ENCODE measurements at regions not wholly inside any gene's neighbourhood (a gene's known extent, or its start where the extent isn't known, plus 50 kb on each side); places are given as distances from the start of the nearest gene placed in this dataset.

DNA sequence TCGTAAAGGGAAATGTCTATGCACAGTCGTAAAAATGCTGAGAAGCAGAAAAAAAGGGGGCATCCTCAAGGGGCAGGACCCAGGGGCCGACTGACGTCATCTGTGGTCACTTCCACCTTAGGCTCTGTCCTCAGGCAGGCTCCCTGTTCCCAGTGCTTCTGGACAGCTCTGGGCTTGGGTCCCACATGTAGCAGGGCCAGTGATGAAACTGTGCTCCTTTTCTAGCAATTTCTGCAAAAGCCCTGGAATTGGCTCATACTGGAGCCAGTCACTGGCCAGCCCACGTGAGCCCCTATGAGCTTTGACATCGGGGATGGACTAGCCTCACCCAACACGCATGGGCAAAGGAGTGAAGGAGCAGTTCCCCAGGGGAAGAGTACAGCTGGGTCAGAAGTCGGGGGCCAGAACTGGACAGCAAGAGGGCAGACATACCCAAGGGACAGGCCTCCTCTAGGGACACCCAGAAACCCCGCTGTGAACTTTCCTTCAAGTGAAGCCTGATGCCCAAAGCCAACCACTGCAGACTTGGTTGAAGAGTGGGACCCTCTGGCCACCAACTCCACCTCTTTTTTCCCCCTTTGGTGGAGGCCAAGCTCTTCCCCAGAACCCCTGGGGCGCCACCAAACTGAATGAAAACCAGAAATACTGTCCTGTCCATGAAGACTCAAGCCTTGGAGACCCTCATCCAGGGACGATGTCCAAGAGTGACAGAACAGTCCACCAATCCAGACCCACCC, 1349.0 kb downstream of the BRD1 start:
- Histone ChIP-seq H3K27ac (ENCODE audit: insufficient read depth, low read length, poor library complexity, severe bottlenecking) (no peak overlapping the region), H3K36me3 (ENCODE audit: control insufficient read depth, insufficient read depth, low read length) (no peaks in the 10 kb centered on the region), H3K9me3 (ENCODE audit: control insufficient read depth, low read length) (no peaks in the 10 kb centered on the region), H3K4me3 (ENCODE audit: insufficient read depth, low read depth, low read length, poor library complexity, severe bottlenecking) (no peak overlapping the region), H3K4me1 (ENCODE audit: control insufficient read depth, insufficient read depth, low read length, poor library complexity, severe bottlenecking) (no peaks in the 10 kb centered on the region), H3K27me3 (replicated peaks; ENCODE audit: control insufficient read depth, insufficient read depth, low read length, poor library complexity, severe bottlenecking) (no peaks in the 10 kb centered on the region)
- no peak for DNase-seq

GRCh38 chr22:48478124-48478523, 1349.5 kb downstream of the BRD1 start:
- no peaks in the 10 kb centered on the region for H3K36me3 ChIP-seq (ENCODE audit: control insufficient read depth, insufficient read depth, low read length)
- no peaks in the 10 kb centered on the region for H3K27me3 ChIP-seq (replicated peaks; ENCODE audit: control insufficient read depth, insufficient read depth, low read length, poor library complexity, severe bottlenecking)
- no peaks in the 10 kb centered on the region for H3K9me3 ChIP-seq (ENCODE audit: control insufficient read depth, low read length)
- H3K27ac ChIP-seq (ENCODE audit: insufficient read depth, low read length, poor library complexity, severe bottlenecking), result no peak overlapping the region
- H3K4me1 ChIP-seq (ENCODE audit: control insufficient read depth, insufficient read depth, low read length, poor library complexity, severe bottlenecking), result no peaks in the 10 kb centered on the region
- no peak overlapping the region for H3K4me3 ChIP-seq (ENCODE audit: insufficient read depth, low read depth, low read length, poor library complexity, severe bottlenecking)
- no peak for DNase-seq

GRCh38 chr22:48477031-48477721, 1350.5 kb downstream of the BRD1 start:
- H3K9me3 ChIP-seq (ENCODE audit: control insufficient read depth, low read length), result no peaks in the 10 kb centered on the region
- no peak for DNase-seq

DNA sequence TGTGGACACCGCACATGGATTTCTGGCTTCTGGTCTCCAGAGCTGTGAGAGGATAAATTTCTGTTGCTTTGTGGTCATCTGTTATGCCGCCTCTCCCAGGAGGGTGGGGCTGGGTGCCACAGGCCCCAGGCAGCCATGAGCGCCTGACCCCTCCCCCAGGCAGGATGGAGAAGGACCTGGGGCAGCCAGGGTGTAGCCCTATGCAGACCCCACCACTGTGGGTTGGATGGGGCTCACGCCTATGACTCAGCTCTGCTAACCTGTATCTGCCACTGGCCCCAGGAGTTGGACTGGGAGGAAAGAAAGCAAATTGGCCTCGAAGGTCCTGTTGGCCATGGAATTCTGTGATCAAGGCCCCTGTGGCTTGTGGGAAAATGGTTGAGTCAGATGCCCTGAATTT, 1351.1 kb downstream of the BRD1 start:
- H3K27me3 ChIP-seq (replicated peaks; ENCODE audit: control insufficient read depth, insufficient read depth, low read length, poor library complexity, severe bottlenecking), result no peaks in the 10 kb centered on the region
- no peaks in the 10 kb centered on the region for H3K4me1 ChIP-seq (ENCODE audit: control insufficient read depth, insufficient read depth, low read length, poor library complexity, severe bottlenecking)
- H3K9me3 ChIP-seq (ENCODE audit: control insufficient read depth, low read length), result no peaks in the 10 kb centered on the region
- no peak overlapping the region for H3K4me3 ChIP-seq (ENCODE audit: insufficient read depth, low read depth, low read length, poor library complexity, severe bottlenecking)
- no peak overlapping the region for H3K27ac ChIP-seq (ENCODE audit: insufficient read depth, low read length, poor library complexity, severe bottlenecking)
- H3K36me3 ChIP-seq (ENCODE audit: control insufficient read depth, insufficient read depth, low read length), result no peaks in the 10 kb centered on the region
- no peak for DNase-seq

More at GRCh38 chr22:48477031-48477721, 1350.5 kb downstream of the BRD1 start:
- no peaks in the 10 kb centered on the region for H3K36me3 ChIP-seq (ENCODE audit: control insufficient read depth, insufficient read depth, low read length)
- no peak overlapping the region for H3K27ac ChIP-seq (ENCODE audit: insufficient read depth, low read length, poor library complexity, severe bottlenecking)
- H3K4me3 ChIP-seq (ENCODE audit: insufficient read depth, low read depth, low read length, poor library complexity, severe bottlenecking), result no peak overlapping the region
- H3K4me1 ChIP-seq (ENCODE audit: control insufficient read depth, insufficient read depth, low read length, poor library complexity, severe bottlenecking), result no peaks in the 10 kb centered on the region
- no peaks in the 10 kb centered on the region for H3K27me3 ChIP-seq (replicated peaks; ENCODE audit: control insufficient read depth, insufficient read depth, low read length, poor library complexity, severe bottlenecking)

DNA sequence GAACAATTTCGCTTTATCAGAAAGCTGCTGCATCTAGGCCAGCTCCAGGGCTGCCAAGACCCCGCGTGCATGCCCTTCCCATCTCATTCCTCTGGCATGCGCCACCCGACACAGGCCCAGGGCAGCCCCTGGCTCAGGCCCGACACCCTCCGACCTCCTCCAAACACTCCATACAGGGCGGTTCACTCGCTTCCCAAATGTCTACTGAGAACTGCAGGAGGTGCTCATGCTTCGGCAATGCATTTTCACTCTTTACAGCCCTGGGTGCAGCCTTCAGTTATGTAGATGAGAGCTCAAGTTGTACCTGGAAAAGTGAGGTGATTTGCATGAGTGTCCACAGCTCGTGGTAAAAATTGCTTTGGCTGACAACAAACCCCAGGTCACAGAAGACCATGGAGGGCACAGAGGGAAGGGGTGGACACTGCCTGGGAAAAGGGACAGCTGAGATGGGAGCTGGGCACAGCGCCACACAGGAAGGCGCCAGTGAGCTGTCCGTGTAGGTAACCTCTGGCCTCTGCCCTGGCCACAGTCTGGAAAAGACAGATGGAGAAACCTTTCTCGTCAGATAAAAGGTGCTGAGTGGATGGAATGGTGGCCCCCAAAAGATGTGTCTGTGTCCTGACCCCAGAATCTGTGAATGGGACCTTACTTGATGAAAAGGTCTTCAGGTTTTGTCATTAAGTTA, 1351.9 kb downstream of the BRD1 start:
- no peak for DNase-seq
- H3K27me3 ChIP-seq (replicated peaks; ENCODE audit: control insufficient read depth, insufficient read depth, low read length, poor library complexity, severe bottlenecking), result no peaks in the 10 kb centered on the region
- H3K27ac ChIP-seq (ENCODE audit: insufficient read depth, low read length, poor library complexity, severe bottlenecking), result no peak overlapping the region
- no peaks in the 10 kb centered on the region for H3K4me1 ChIP-seq (ENCODE audit: control insufficient read depth, insufficient read depth, low read length, poor library complexity, severe bottlenecking)
- H3K36me3 ChIP-seq (ENCODE audit: control insufficient read depth, insufficient read depth, low read length), result no peaks in the 10 kb centered on the region
- H3K9me3 ChIP-seq (ENCODE audit: control insufficient read depth, low read length), result no peaks in the 10 kb centered on the region
- no peak overlapping the region for H3K4me3 ChIP-seq (ENCODE audit: insufficient read depth, low read depth, low read length, poor library complexity, severe bottlenecking)

GRCh38 chr22:48474881-48475280, 1352.8 kb downstream of the BRD1 start:
- H3K27ac ChIP-seq (ENCODE audit: insufficient read depth, low read length, poor library complexity, severe bottlenecking), result no peak overlapping the region
- no peaks in the 10 kb centered on the region for H3K4me1 ChIP-seq (ENCODE audit: control insufficient read depth, insufficient read depth, low read length, poor library complexity, severe bottlenecking)
- no peak overlapping the region for H3K4me3 ChIP-seq (ENCODE audit: insufficient read depth, low read depth, low read length, poor library complexity, severe bottlenecking)
- DNase-seq, result no peak
- H3K27me3 ChIP-seq (replicated peaks; ENCODE audit: control insufficient read depth, insufficient read depth, low read length, poor library complexity, severe bottlenecking), result no peaks in the 10 kb centered on the region
- H3K9me3 ChIP-seq (ENCODE audit: control insufficient read depth, low read length), result no peaks in the 10 kb centered on the region
- no peaks in the 10 kb centered on the region for H3K36me3 ChIP-seq (ENCODE audit: control insufficient read depth, insufficient read depth, low read length)

DNA sequence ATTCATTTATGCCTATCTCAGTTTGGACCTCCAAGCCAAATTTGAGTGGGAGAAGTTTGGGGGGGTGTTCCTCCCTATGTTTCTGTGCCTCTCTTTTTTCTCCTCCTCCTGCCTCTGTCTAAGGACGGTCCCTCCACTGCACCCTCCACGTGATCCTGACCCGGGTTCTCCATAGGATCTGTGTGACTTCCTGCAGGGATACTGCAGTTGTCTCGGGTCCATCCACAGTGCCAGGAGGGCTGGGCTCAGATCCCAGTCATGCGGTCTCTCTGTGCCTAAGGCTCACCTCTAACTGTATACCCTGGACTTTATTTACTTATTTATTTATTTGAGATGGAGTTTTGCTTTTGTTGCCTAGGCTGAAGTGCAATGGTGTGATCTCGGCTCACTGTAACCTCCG, 1354.5 kb downstream of the BRD1 start:
- Histone ChIP-seq H3K9me3 (ENCODE audit: control insufficient read depth, low read length) (no peaks in the 10 kb centered on the region), H3K36me3 (ENCODE audit: control insufficient read depth, insufficient read depth, low read length) (no peaks in the 10 kb centered on the region), H3K27me3 (replicated peaks; ENCODE audit: control insufficient read depth, insufficient read depth, low read length, poor library complexity, severe bottlenecking) (no peaks in the 10 kb centered on the region), H3K4me3 (ENCODE audit: insufficient read depth, low read depth, low read length, poor library complexity, severe bottlenecking) (no peak overlapping the region), H3K4me1 (ENCODE audit: control insufficient read depth, insufficient read depth, low read length, poor library complexity, severe bottlenecking) (no peaks in the 10 kb centered on the region), H3K27ac (ENCODE audit: insufficient read depth, low read length, poor library complexity, severe bottlenecking) (no peak overlapping the region)
- DNase-seq, result no peak

DNA sequence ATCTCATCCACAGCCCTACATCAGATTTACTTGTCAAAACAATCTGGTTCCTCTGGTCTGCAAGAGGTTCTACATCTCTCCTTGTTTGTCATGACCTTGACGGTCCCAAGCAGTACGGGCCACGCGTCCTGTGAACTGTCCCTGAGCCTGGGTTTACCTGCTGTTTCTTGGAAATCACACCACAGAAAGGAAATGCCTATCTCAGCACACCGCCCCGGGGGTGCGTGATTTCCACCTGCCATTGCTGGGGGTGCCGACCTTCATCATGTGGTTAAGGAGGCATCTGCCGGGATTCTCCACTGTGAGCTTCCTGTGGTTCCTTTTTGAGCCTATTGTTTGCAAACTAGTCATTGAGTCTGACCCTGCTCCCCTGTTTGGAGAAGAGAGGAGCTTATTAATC, 1363.4 kb downstream of the BRD1 start:
- no peak for DNase-seq
- Histone ChIP-seq H3K9me3 (ENCODE audit: control insufficient read depth, low read length) (no peaks in the 10 kb centered on the region), H3K27me3 (replicated peaks; ENCODE audit: control insufficient read depth, insufficient read depth, low read length, poor library complexity, severe bottlenecking) (no peaks in the 10 kb centered on the region), H3K36me3 (ENCODE audit: control insufficient read depth, insufficient read depth, low read length) (no peaks in the 10 kb centered on the region), H3K4me1 (ENCODE audit: control insufficient read depth, insufficient read depth, low read length, poor library complexity, severe bottlenecking) (no peaks in the 10 kb centered on the region), H3K27ac (ENCODE audit: insufficient read depth, low read length, poor library complexity, severe bottlenecking) (no peak overlapping the region), H3K4me3 (ENCODE audit: insufficient read depth, low read depth, low read length, poor library complexity, severe bottlenecking) (no peak overlapping the region)

GRCh38 chr22:48459859-48460823, 1367.5 kb downstream of the BRD1 start:
- H3K4me1 ChIP-seq (ENCODE audit: control insufficient read depth, insufficient read depth, low read length, poor library complexity, severe bottlenecking), result no peaks in the 10 kb centered on the region
- no peak overlapping the region for H3K4me3 ChIP-seq (ENCODE audit: insufficient read depth, low read depth, low read length, poor library complexity, severe bottlenecking)
- DNase-seq, result no peak
- H3K36me3 ChIP-seq (ENCODE audit: control insufficient read depth, insufficient read depth, low read length), result no peaks in the 10 kb centered on the region
- no peak overlapping the region for H3K27ac ChIP-seq (ENCODE audit: insufficient read depth, low read length, poor library complexity, severe bottlenecking)
- no peaks in the 10 kb centered on the region for H3K9me3 ChIP-seq (ENCODE audit: control insufficient read depth, low read length)
- H3K27me3 ChIP-seq (replicated peaks; ENCODE audit: control insufficient read depth, insufficient read depth, low read length, poor library complexity, severe bottlenecking), result no peaks in the 10 kb centered on the region
